Stimulated activated CD8-positive, alpha-beta memory T cell treated with anti-CD3 and anti-CD28 coated beads, Interleukin-7, amount 100 ng/mL, for 48 hours (primary cell): ENCODE measurements at regions not wholly inside any gene's neighbourhood (a gene's known extent, or its start where the extent isn't known, plus 50 kb on each side); places are given as distances from the start of the nearest gene placed in this dataset.

Experiments used
- DNase-seq, 2 donors: peaks; one replicate each; pipeline ENCODE4 v3.0.0-alpha.2; 2020; ENCODE audit warnings: low read depth in 1 of 2; ENCODE audit errors: extremely low read depth in 1 of 2

- no peak for DNase-seq
Observed at GRCh38 chr11:69392104-69392653, 89.3 kb upstream of the LINC01488 start.

- no peak for DNase-seq
Observed at GRCh38 chr11:69393178-69393832, 88.2 kb upstream of the LINC01488 start.

DNA sequence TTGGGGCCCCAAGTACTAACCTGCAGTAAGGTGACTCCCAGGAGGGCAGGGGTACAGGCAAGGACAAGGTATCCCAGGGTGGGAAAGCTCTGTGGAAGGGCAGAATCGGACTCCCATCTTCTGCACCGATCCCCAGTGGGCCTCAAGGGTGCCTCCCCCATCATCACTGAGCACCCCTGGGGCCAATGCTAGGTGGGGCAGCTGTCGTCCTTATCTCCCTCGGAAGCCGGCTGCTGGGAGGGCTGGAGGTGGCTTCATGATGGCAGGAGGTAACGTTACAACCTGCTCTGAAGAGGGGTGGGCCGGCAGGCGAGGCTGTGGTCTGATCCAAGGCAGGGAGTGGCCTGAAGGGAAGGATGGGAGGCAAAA is 87.6 kb upstream of the LINC01488 start:
- no peak for DNase-seq

- no peak for DNase-seq
Observed at GRCh38 chr11:69394234-69394868, 87.1 kb upstream of the LINC01488 start.

DNA sequence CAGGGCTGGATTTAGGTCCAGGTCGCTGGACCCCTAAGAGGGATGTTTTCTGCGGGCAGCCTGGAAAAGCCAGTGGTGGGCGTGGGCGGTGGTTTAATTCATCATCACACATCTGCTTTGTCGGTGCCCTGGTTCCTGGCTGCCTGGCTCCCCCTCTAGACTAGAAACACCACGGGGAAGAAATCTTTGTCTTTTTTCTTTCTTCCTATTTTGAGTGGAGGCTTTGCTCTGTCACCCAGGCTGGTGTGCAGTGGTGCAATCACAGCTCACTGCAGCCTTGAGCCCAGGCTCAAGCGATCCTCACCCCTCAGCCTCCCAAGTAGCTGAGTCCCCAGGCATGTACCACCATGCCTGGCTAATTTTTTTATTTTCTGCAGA is 86.6 kb upstream of the LINC01488 start:
- DNase-seq, result no peak

DNA sequence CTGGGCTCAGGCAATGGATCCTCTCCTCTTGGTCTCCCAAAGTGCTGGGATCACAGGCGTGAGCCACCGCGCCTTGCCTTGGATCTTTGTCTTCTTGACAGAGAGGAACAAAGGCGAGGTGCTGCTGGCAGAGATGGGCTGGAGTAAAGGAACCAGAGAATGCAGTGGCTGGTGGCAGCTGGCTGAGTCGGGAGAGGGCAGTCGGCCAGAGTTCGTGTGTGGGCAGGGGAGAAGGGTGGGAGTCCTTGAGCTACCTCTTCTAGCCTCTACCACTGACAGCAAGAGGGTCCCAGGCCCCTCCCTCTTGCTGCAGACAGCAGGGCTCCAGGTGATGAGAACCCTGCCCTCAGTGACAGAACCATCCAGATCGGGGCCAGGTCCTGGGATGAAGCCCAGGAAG is 86.2 kb upstream of the LINC01488 start:
- DNase-seq, result no peak

- DNase-seq, result no peak
Observed at GRCh38 chr11:69396051-69396947, 85.2 kb upstream of the LINC01488 start.

DNA sequence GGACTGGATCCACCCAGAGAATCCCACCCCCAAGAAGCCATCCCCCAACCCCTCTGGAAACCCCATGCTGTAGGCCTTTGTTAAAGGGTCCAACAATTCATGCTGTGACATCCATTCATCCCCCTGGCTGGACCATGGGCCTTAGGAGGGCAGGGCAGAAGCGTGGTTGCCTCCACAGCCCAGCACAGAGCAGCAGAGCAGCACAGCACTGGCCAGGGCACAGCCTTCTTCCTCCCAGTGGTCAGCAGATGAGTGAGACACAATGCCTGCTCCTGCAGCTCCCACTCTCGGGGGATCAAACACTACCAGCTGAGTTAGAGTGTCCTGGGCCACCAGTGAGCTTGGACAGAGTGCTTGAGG is 84.5 kb upstream of the LINC01488 start:
- DNase-seq, result no peak

DNA sequence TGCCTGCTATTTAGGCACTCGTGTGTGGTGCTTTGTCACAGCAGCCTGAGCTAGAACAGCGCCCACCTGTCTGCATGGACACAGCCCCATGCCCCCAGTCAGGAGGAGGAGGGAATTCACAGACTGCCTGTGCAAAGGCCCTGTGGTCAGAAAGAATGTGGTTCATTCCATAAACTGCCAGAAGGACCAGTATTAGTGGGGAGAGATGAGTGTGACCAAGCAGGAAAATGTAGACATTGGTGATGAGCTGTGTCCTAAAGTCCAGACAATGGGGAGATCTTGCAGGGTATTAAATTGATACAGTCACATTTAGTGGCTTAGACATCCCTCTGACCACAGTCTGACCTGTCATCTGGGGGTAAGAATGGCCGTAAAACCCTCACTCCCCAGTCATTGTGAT is 83.7 kb upstream of the LINC01488 start:
- no peak for DNase-seq

DNA sequence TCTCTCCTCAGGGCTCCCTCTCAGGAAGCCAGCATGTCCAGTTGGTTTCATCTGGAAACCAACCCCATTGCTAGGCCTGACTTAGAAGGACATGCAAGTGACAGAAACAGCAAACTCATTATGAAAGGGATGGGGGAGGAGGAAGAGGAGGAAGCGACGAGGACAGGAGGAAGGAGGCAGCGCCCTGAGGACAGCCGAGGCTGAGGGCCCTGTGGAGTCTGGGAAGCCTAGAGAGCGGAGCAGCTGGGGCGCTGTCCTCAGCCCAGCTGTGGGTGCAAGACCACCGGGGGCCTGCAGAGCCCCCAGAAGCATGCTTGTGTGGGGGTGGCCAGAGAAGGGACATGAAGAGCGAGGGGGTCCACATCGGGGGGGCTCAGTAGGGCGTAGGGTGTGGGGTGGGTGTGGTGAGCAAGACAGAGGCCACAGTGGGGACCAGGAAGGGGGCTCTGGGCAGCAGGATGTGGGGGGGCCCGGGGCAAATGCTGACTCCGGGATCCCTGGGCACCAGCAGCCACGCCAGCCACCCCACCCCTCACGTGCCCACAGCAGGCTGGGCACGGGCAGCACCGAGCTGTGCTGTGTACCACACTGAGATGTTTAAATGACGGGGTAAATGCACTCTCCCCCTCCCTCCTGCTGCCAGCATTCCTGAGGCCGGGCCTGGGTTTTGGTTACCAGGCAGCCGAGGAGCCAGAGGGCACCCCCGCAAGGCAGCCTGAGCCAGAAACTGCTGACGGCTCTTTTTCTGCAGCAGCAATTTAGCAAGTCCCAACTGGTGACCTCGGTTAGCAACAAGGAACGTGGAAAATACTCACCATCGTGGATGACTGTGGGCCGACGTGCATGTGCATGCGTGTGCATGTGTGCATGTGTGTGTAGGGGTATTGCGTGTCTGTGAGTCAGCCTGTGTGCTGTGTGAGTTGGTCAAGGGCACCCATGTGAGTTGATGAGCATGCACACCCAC is 82.7 kb upstream of the LINC01488 start:
- no peak for DNase-seq

- DNase-seq, result no peak
Observed at GRCh38 chr11:69400140-69400539, 81.3 kb upstream of the LINC01488 start.

DNA sequence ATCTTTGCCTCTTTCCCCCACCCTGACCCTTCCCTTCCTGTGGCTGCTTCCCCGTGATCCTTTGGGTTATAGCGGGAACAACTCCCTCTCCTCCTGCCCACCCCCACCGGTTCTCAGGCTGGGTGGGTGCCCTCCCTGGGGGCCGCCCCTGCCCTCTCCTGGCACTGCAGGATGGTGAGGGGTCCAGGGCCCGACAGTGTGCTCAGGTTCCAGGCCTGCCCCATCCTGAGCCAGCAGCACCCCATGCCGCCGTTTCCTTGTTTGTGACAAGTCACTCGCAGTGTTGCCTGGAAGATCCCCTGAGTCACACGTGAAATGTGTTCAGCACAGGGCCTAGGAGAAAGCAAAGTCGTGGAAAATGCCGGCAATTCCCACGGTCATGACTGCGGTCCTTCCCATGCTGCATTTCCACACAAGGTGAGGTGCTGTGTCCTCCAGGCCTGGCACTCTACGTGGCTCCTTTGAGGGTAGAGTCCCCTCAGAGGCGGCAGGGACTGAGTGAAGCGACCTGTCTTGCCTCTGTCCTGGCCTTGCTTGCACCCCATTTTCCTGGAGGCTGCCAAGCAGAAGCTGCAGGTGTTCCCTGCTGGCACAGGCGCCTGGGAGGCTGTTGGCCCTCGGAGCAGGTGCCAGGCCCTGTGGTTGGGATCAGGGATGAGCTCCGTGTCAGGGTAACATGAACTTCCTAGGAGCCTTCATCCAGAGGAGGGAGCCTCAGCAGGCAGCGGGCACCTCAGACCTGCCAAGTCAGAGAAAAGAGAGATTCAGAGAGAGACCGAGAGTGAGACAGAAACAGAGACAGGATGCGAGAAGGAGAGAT is 80.5 kb upstream of the LINC01488 start:
- no peak for DNase-seq

DNA sequence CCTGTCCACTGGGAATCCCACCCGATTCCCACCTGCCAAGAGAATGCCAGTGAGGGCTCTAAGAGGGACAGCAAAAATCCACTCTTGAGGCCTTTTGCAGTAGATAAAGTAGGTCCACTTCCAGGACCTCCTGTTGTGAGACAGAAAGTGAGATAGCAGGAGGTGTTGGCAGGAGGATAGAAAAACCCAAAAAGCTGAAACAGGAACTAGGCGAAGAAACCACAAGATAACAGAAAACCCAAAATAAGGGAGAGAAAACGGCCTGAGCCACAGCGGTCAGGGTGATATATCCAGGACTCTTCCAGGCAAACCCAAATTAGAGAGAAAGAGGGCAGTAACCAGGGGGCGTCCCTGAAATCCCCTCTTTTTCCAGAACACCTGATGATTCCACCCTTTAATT is 79.7 kb upstream of the LINC01488 start:
- no peak for DNase-seq

GRCh38 chr11:69402251-69402887 is 79.1 kb upstream of the LINC01488 start:
- no peak for DNase-seq

DNA sequence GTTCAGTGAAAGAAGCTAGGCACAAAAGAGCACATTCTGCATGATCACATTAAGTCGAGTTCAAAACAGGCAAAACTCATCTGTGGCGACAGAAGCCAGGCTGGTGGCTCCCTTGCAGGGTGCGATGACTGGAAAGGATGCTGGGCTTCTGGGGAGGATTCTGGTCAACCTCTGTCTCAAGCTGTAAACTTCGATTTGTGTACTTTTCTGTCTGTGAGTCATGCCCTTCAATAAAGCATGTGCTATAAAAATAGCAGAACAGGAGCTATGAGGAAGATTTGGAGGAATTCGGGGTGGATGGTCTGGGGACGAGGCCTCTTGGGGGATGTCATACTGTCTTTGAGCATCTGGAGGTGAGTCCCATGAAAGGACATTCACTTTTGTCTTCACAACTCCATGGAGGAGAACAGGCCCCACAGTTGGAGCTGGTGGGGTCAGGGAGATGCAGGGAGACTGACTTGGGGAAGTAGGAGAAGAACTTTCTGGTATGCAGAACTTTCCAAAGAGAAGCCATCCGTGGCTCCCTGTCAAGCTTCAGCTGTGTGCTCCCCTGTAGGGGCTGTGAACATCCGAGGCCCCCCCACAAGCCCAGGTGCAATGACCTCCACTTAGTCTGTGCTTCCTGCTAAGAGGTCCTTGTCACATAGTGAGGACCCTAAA is 77.8 kb upstream of the LINC01488 start:
- no peak for DNase-seq

GRCh38 chr11:69406060-69406459 is 75.4 kb upstream of the LINC01488 start:
- DNase-seq, result no peak

- no peak for DNase-seq
Observed at GRCh38 chr11:69409812-69410645, 71.4 kb upstream of the LINC01488 start.
